GM18858 (cell line): ENCODE measurements at regions not wholly inside any gene's neighbourhood (a gene's known extent, or its start where the extent isn't known, plus 50 kb on each side); places are given as distances from the start of the nearest gene placed in this dataset.

Experiments used
- ATAC-seq: cut with Tn5 transposase; IDR thresholded peaks from one replicate; pipeline ENCODE4 v1.9.1; 2021; ENCODE audit not compliant: unreplicated experiment

DNA sequence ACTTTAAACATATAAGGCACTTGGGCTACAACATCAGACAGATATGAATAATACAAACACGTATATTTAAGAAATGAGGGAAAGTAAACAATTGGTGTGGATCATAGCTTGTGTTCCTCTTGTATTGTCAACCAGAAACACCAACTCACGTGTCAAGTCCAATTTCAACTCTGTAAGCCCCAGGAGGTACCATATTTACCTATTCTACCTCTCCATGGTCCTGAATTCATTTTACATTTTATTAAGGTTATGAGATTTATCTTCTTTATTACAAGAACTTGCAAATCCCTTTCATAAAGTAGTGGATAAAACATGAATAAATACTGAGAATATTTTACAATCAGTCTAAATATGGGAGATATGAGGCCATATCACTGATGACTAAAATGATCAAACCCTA, 501.6 kb downstream of the MAT2B start:
- ATAC-seq: no peak

DNA sequence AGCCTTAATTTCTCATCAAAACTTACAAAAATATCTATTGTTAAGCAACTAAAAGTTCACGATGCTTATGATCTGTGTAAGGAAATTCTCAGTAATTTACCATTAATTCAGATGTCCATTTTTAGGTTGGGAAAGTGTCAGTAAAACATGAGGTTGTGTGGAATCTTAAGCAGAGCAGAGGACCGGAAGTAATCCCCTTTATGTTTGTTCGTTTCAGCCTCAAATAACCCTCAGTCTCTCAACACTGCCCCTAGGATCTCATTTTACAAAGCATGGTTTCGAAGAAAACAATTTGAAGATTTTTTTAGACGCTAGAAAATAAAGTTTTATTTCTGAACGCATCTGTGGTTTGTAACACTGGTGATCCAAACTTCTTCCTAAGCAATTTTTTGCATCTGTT, 504.2 kb downstream of the MAT2B start:
- no peak for ATAC-seq

DNA sequence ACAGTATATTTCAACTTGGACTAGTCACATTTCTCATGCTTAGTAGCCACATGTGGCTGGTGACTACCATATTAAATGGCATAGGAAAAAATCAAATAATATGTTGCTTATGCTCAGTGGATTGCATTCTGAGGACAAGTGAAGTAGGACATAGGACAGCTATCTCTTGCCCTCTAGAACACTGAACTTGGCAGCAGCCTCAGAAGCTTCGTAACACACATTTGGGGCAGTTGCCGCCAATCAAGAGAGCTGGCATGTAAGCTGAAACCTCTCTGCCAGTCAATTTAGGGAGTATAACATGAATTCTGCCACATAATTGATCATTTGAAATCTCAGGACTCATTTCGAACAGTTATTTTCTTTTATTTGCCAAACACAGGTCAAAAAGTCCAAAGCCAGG, 505.5 kb downstream of the MAT2B start:
- ATAC-seq: no peak

DNA sequence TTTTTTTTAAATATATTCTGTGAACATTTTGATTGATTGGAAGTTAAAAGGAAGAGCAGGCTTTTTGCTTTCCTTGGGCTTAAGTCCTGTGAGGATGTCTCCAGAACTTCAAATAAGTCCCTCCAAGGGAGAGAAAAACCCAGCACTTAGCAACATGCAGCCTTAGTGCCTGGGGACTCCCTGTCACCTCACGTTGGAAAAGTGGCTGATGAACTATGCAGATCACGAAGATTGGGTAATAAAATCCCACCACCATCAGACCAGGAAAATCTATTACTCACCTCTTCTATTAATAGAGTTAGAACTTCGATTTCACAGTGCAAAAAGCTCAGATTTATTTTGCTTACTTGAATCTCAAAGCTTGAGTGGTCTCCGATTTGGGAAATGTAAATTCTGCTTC, 507.0 kb downstream of the MAT2B start:
- no peak for ATAC-seq

DNA sequence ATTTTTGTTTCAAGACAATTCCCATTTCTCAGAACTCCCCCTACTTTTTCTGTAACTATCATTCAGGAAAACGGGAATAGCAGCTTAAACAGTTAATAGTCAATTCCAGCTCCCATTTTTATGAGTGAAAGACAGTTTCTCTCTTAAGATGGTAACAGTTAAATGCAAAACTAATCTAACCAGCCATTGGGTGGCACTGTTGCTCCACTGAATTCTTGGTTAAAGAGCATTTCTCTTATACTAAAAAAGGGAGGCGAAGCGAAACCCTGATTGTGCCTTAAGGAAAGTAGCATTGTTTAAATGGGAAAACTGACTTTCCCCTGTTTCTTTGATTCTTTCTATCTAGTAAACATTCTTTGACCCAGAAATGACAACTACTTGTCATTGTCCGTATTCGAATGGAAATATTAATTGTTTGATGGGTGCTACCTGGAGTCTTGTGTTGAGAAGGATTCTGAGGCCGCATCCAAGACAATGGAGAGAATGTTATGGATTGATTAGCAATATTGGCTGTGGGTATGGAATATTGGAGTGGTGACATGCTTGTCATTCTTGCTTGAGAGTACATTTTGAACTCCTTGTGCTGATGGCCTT, 507.8 kb downstream of the MAT2B start:
- peak; percentile 83 for ATAC-seq

DNA sequence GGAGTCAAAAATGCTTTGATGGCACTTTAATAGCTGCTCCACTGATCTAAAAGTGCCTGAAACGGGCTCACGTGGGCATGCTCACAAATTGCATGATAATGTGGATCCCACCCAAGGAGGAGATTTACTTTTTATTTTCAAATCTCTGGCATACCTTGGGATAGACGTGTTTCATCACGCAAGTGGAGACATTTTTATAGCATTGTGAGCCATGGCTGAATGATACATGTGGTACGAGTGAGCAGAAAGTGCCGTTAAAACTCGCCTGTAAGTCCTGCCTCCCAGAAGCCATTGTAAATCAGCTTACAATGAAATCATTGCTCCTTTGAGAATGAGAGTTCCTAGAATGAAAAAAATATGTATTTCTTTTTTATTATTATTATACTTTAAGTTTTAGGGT, 514.7 kb downstream of the MAT2B start:
- no peak for ATAC-seq

DNA sequence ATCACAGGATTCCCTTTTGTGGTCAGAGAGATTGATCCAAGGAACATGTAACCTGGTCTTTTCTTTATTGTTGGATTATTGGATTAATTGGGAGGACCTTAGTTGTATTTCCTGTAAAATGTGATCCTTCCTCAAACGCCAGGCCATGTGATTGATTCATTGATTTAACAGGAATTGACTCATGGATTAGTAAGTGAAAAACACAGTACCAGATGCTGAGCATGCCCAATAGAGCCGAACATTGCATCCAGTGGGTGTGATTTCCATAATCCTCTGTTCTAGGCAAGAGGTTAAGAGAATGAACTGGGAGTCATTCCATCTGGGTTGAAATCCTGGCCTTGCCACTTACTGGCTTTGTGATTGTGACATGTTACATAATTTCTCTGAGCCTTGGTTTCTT, 522.3 kb downstream of the MAT2B start:
- ATAC-seq: no peak

DNA sequence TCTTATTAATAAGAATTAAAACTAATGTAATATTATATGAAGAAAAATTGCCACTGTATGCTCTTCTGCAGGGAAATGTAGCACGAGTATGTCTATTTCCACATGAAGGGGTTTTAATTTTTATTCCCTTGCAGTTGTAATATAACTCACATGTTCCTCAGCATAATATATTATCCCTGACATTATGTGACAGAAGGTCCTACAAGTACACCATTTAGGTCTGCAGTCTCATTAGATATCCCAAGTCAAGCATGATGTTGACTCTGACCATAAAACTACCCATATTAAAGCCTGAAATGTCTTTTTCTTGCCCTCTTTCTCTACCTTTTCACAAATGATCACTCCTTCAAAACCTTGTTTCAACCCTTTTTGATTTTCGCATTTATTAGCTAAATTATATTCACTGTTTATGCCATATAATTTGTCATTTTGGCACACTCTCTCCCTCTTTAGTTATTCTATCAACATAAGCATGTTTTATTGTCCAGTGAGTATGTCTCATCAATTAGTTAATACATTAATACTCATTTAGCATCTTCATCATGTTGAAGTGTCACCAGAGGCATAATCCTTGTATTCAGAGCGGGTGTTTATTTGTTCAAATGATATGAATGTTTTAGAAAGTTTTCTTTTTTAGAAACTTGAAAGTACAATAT, 532.8 kb downstream of the MAT2B start:
- no peak for ATAC-seq

DNA sequence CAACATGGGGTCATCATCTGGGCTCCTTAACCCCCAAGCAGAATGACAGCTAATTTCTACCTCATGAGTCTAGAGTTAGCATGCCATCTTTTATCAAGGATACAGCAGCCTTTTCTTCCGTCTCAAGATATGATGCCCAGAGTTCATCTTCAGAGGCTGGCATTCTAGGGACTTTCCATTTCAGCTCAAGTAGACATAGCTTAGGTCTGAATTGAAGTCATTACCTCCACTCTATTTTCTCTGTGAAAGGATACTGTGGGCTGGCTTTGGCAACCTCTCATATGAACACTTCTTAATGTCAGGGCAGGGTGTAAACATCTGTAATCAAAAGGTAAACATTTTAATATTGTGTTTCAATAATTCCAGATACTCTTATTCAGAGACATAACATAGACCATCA, 535.7 kb downstream of the MAT2B start:
- ATAC-seq: no peak

DNA sequence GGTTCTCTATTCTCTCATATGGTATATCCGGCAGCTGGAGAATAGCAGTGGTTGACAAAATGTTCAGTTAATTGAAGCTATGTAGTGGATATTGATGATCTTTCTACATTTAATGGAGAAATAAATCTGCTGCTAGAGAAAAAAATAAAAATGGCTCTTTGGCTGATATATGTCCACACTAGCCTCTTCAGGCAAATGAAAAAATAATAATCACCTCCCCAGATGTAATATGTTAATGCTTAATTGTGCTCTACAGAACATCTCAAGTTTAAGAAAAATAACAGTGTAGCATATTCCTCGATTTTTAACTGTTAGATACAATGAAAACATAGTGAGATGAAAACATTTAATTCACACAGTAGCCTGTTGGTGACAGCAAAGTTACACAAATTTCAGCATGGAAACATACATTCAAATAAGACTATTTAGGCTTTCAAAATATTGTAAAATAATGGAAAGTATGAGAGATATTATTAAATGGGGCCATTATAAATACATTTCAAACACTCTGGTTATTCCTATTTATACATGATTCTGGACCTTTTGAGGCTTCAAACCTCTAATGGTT, 543.0 kb downstream of the MAT2B start:
- no peak for ATAC-seq

DNA sequence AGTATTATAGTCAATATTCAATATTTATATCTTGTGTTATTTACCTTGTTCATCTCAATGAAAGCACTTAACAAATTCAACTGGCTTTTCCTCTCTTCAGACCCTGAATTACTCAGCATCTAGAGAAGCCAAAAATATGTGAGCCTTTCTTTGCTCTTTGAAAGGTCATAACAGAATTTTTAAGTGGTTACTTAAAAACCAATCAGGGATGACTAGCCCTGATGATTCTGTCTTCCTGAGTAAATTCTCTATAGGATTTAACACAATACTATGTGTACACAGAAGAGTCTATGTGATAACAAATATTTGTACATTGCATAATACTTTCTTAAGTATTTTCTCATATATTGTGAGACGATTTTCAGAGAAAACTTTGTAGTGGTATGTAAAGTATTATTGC, 546.3 kb downstream of the MAT2B start:
- no peak for ATAC-seq

DNA sequence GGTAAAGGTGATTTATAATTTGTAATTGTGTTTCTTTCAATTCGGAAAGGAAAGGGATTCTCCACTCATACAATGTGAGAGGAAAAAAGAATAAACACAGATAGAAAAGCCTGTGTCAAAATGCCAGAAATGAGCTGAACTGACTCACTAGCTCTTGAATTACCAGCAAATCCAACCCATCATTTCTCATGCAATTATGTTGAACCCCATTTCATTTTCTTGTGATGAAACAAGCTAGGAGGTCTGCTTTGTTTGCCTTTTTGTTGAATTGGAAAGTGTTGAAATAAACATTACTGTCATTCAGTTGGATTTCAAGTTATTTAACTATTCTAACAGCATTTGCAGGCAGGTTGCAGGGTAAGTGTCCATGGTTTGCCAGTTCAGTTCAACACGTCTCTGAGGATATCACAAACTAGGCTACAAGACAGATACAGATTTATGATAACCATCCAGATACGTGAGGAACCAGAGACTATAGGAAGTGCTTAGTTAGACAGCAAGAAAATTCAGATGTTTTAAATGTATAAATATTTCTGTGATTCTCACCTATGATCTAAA, 547.2 kb downstream of the MAT2B start:
- no peak for ATAC-seq

DNA sequence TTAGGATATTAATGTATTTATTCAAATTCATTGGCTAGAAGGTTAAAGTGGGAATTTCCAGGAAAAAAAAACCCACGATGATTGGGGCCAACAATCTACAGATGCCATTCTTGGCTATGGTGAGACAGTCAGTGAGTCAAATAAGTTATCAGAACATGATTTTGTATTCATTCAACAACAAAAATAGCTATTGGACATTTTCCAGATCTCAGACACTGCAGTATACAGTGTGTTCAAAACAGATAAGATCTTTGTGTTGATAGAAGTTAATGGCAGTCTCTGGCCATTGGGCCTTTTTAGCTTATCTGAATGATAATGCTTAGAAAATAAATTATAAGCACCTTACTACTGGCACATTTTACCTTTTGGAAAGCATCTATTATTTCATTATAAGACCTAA, 547.7 kb downstream of the MAT2B start:
- no peak for ATAC-seq

DNA sequence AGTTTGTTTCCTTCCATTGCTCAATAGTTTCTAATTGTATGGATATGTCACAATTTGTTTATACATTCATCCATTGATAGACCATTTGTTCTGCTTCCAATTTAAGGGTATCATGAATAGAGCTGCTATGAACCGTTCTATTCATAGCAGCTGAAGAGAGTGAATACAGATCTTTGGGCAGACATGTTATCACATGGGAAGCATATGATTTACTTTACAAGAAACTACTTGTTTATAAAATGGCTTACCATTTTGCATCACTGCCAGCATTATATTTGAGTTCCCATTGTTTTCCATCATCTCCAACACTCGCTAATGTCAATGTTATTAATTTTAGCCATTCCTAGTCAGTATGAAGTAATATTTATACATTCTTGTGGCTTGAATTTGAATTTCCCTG, 549.0 kb downstream of the MAT2B start:
- ATAC-seq: no peak

DNA sequence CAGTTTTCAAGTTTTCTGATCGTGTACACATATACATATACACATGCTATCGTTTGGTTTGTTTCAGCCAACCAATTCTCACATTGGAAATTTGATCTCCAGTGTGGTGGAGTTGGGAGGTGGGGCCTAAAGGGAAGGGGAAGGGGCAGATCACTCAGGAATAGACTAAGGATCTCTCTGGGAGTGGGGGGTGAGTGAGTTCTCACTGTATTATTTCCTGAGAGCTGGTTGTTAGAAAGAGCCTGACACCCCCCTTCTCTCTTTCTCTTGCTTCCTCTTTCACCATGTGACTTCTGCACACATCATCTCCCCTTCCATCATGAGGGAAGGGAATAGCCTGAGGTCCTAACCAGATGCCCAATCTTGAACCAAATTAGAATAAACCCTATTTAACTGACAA, 551.7 kb downstream of the MAT2B start:
- no peak for ATAC-seq

DNA sequence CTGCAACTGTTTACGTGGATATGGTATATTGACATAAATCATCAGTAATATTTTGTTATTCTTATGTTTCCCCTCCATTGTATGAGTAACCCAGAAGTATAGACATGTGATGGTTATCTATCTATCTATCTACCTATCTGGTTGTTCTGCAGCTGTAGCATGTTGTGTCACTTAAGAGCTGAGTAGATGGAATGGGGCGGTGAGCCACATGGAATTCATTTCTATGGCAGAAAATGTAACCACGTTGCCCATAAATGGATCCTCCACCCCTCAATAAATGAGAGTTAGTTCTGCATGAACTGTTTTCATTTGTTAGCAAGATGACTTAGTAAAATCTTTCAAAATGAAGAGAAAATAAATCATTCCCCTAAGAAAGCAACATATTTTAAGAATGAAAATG, 553.2 kb downstream of the MAT2B start:
- no peak for ATAC-seq

DNA sequence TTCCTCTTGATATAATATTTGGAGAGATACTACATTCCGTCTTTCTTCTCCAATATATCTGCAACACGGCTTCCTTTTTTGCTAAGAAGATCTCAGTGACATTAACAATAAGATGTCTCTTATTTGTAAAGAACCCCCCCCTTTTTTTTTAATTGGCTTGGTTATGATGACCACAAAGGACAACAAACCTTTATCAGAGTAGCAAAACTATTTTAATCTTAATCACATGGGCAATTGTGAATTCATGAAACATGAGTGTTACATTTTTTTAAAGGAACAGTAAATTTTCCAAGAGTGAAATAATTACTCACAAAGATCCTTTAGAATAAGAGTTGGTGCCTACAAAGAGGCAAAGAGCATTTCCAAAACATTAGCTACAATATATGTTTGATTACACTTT, 554.1 kb downstream of the MAT2B start:
- ATAC-seq: no peak

DNA sequence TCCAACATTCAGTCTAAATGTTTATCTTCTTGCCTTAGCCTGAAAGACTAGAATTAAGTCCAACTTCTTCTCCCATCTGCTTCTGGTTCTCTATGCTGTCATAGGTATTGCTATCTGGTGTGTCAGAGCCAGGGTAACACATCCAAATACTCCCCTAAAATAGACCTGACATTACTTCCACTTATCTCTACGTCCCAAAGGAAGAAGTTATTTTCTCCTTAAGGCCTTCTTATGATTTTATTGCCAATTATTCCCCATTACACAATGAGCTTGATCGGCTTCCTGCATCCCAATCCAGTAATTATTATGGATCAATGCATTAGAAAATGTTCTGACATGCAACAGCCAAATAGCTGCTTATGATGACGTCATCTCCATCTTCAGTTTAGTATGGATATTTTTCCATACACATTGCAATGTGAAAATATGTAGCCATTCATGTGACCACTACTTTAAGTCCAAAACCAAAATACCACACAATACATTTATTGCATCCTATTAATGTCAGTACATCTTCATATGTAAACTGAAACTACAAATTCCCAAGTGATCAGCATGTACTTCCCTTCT, 555.5 kb downstream of the MAT2B start:
- no peak for ATAC-seq

DNA sequence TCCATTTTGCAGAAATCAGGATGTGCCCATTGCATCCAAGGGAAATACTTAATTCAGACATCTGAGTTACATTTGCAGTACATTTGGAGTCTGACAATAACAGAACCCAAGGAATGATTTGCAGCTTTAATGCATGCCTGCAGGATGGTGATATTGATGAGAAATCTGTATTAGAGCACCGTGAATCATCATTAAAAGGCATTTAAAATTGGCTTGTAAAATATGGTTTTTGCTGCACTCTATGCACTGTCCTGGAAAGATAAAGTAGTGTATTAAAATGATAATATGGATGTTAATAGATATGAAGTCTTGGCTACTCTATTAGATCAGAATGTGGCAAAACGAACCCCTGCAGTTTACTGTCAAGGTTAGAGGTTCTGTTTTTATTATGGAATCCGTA, 556.9 kb downstream of the MAT2B start:
- ATAC-seq: no peak

DNA sequence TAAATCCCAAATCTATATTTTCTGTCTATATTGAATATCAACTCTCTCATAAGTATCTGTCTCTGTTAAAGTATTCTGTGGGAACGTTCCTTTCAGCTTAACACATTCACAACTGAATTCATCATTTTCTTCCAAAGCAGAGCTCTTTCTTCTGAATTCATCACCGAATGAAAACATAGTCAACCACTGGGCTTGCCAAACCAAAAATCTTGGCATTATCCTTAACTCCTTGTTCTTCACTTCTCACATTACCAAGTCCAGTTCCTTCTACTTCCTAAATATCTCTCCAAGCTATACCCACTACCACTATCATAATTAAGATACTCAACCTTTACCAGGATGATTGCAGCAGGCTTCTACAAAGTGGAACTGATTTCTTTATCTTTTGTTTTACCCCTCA, 559.8 kb downstream of the MAT2B start:
- no peak for ATAC-seq

DNA sequence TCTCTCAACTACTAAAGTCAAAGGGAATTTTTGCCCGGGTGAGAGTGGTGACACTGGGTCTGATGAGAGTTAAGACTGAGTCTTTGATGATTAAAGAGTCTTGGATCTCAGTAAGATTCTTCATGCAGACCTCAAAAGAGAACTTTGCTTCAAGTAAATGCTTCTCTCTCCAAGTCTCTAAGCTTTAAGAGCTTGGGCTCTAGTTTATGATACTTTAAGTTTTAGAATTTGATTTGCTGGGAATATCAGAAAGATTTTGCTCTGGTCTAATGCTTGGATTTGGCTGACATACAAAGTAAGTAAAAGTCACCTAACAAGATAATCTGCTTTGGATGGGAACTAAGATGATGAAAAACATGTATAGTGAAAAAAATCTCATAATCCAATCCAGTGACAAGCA, 566.3 kb downstream of the MAT2B start:
- no peak for ATAC-seq

DNA sequence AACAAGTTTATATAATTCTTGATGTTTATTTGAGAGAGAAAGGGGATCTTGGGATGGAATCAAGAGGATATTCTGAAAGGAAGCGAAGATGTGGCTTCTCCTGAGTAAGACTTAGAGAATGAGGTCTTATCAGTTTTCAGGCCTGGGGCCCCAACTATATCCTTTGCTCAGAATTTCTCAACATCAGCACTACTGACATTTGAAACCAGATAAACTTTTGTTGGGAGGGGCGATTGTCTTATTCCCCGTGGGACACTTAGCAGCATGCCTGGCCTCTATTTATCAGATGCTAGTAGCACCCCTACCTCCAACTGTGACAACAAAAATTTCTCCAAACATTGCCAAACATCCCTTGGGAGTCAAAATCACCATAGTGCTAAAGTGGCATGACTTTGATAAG, 567.7 kb downstream of the MAT2B start:
- ATAC-seq: no peak
